DOHH2 (cell line): ENCODE measurements at regions not wholly inside any gene's neighbourhood (a gene's known extent, or its start where the extent isn't known, plus 50 kb on each side); places are given as distances from the start of the nearest gene placed in this dataset.

Experiments
- H3F3A ChIP-seq: fragments of 200-600 bp; sonication (generic), shearing (Covaris generic); 2 replicates; pipeline ENCODE4 v1.6.0; 2016; ENCODE audit warnings: antibody characterized with exemption, mild to moderate bottlenecking; ENCODE audit not compliant: control insufficient read depth, insufficient read depth
- H3K27ac ChIP-seq: fragments of 200-600 bp; sonication (generic); 2 replicates; pipeline ENCODE4 v1.5.1; 2014; ENCODE audit warnings: low read depth, mild to moderate bottlenecking, low read length, moderate library complexity
- H3K27me3 ChIP-seq: fragments of 200-600 bp; sonication (generic); 2 replicates; pipeline ENCODE4 v1.6.1; 2014; ENCODE audit warnings: mild to moderate bottlenecking, low read length, mixed read lengths; ENCODE audit not compliant: control insufficient read depth
- H3K36me3 ChIP-seq: fragments of 200-600 bp; sonication (generic); 2 replicates; pipeline ENCODE4 v1.6.1; 2014; ENCODE audit warnings: mild to moderate bottlenecking, low read length, moderate library complexity, mixed read lengths; ENCODE audit not compliant: control insufficient read depth
- H3K4me1 ChIP-seq: fragments of 200-600 bp; sonication (generic); 2 replicates; pipeline ENCODE4 v1.6.1; 2014; ENCODE audit warnings: mild to moderate bottlenecking, low read length, mixed read lengths; ENCODE audit not compliant: control insufficient read depth
- H3K4me2 ChIP-seq: fragments of 200-600 bp; sonication (generic); 2 replicates; pipeline ENCODE4 v1.6.0; 2014; ENCODE audit warnings: mild to moderate bottlenecking, low read length, moderate library complexity
- H3K4me3 ChIP-seq: fragments of 200-600 bp; sonication (generic); 2 replicates; pipeline ENCODE4 v1.5.1; 2014; ENCODE audit warnings: mild to moderate bottlenecking, low read length, mixed read lengths
- H3K79me2 ChIP-seq: fragments of 200-600 bp; sonication (generic); 2 replicates; pipeline ENCODE4 v1.6.1; 2014; ENCODE audit warnings: mild to moderate bottlenecking, low read length, mixed read lengths; ENCODE audit not compliant: control insufficient read depth
- H3K9me2 ChIP-seq: fragments of 200-600 bp; sonication (generic); replicated peaks from 2 replicates; pipeline ENCODE4 v1.6.1; 2014; ENCODE audit warnings: mild to moderate bottlenecking, low read length, mixed read lengths; ENCODE audit not compliant: control insufficient read depth
- H3K9me3 ChIP-seq: fragments of 200-600 bp; sonication (generic); 2 replicates; pipeline ENCODE4 v1.6.1; 2014; ENCODE audit warnings: antibody characterized with exemption, low read length, mixed read lengths; ENCODE audit not compliant: control insufficient read depth, insufficient read depth
- H4K20me1 ChIP-seq: fragments of 200-600 bp; sonication (generic); 2 replicates; pipeline ENCODE4 v1.6.0; 2014; ENCODE audit warnings: low read depth, mild to moderate bottlenecking, antibody characterized with exemption, low read length, moderate library complexity; ENCODE audit not compliant: control insufficient read depth, insufficient read depth
- EZH2phosphoT487 ChIP-seq: fragments of 200-600 bp; sonication (generic); IDR thresholded peaks from 2 replicates; pipeline ENCODE4 v1.6.1; 2017; ENCODE audit warnings: borderline replicate concordance, mild to moderate bottlenecking, antibody characterized with exemption, low read length, moderate library complexity, mixed read lengths
- TF ChIP-seq, protein P1 (sequence below): fragments of 200-600 bp; sonication (generic); IDR thresholded peaks from one replicate; pipeline ENCODE4 v1.5.1; 2014; ENCODE audit warnings: antibody characterized with exemption, mild to moderate bottlenecking, low read depth, low read length; ENCODE audit not compliant: poor library complexity, severe bottlenecking

DNA sequence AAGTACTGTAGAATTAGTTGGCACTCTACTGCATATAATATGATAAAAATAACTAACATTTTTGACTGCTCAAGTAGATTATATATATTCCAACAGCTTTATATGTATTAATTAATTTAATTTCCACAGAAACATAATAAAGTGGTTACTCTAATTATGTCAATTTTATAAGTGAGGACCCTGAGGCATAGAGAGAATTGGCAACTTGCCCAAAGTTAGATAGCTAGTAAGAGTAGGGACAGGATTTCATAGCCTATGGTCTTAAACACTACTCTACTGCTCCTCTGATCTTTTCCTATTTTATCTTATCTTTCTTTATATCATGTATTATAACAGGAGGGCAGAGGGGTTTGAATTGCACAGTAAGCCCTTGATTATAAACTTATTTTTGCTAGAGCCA is 418.7 kb upstream of the SGO1 start:
- H3K79me2 ChIP-seq: no peaks in the 10 kb centered on the region
- H4K20me1 ChIP-seq: no peaks in the 10 kb centered on the region
- H3F3A ChIP-seq: no peaks in the 10 kb centered on the region
- no peaks in the 10 kb centered on the region for H3K36me3 ChIP-seq
- no peaks in the 10 kb centered on the region for H3K4me1 ChIP-seq
- H3K9me3 ChIP-seq: no peaks in the 10 kb centered on the region
- no peak overlapping the region for H3K4me3 ChIP-seq
- TF ChIP-seq EZH2phosphoT487: no peak
- TF ChIP-seq, protein P1, sequence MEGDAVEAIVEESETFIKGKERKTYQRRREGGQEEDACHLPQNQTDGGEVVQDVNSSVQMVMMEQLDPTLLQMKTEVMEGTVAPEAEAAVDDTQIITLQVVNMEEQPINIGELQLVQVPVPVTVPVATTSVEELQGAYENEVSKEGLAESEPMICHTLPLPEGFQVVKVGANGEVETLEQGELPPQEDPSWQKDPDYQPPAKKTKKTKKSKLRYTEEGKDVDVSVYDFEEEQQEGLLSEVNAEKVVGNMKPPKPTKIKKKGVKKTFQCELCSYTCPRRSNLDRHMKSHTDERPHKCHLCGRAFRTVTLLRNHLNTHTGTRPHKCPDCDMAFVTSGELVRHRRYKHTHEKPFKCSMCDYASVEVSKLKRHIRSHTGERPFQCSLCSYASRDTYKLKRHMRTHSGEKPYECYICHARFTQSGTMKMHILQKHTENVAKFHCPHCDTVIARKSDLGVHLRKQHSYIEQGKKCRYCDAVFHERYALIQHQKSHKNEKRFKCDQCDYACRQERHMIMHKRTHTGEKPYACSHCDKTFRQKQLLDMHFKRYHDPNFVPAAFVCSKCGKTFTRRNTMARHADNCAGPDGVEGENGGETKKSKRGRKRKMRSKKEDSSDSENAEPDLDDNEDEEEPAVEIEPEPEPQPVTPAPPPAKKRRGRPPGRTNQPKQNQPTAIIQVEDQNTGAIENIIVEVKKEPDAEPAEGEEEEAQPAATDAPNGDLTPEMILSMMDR: no peak
- H3K27ac ChIP-seq: no peak overlapping the region
- no peak overlapping the region for H3K4me2 ChIP-seq
- no peaks in the 10 kb centered on the region for H3K9me2 ChIP-seq
- H3K27me3 ChIP-seq: no peaks in the 10 kb centered on the region

DNA sequence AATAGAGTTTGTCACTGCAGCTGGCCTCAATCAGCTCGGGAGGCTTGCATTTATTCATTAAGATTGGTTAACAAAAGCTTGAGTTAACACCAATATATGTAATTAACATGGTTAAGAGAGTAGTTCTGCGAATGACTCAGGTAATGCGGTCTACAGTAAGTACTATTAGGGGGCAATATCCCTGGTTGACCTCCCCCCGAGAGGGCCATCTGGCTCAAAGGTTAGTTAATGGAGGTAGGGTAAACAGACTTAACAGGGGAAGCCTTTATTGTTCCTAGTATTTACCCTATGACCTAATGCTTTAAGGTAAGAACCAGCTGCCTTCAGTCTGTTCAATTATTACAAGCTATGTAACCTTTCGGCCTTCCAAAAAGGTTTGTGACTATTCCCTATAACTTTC is 403.3 kb upstream of the SGO1 start:
- H3F3A ChIP-seq: no peaks in the 10 kb centered on the region
- TF ChIP-seq, protein P1: no peak
- no peak for TF ChIP-seq EZH2phosphoT487
- no peak overlapping the region for H3K27ac ChIP-seq
- no peaks in the 10 kb centered on the region for H3K27me3 ChIP-seq
- H3K4me2 ChIP-seq: no peak overlapping the region
- no peaks in the 10 kb centered on the region for H3K4me1 ChIP-seq
- no peaks in the 10 kb centered on the region for H4K20me1 ChIP-seq
- no peaks in the 10 kb centered on the region for H3K79me2 ChIP-seq
- H3K36me3 ChIP-seq: no peaks in the 10 kb centered on the region
- no peak overlapping the region for H3K4me3 ChIP-seq
- no peaks in the 10 kb centered on the region for H3K9me2 ChIP-seq
- no peaks in the 10 kb centered on the region for H3K9me3 ChIP-seq

DNA sequence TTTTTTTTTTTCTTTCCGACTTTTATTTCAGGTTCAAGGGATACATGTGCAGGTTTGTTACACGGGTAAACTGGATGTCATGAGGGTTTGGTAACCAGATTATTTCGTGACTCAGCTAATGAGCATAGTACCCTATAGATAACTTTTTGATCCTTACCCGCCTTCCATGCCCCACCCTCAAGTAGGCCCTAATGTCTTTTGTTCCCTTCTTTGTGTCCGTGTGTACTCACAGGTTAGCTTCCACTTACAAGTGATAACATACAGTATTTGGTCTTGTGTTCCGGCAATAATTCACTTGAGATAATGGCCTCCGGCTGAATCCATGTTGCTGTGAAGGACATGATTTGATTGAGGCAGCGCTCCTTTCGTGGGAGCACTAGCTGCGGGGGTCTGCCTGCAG is 402.8 kb upstream of the SGO1 start:
- TF ChIP-seq, protein P1: no peak
- no peak for TF ChIP-seq EZH2phosphoT487
- H3K36me3 ChIP-seq: no peaks in the 10 kb centered on the region
- H3K27ac ChIP-seq: no peak overlapping the region
- no peak overlapping the region for H3K4me2 ChIP-seq
- H3K9me3 ChIP-seq: no peaks in the 10 kb centered on the region
- no peaks in the 10 kb centered on the region for H3K27me3 ChIP-seq
- no peaks in the 10 kb centered on the region for H3K9me2 ChIP-seq
- H4K20me1 ChIP-seq: no peaks in the 10 kb centered on the region
- no peaks in the 10 kb centered on the region for H3K4me1 ChIP-seq
- no peaks in the 10 kb centered on the region for H3K79me2 ChIP-seq
- no peaks in the 10 kb centered on the region for H3F3A ChIP-seq
- no peak overlapping the region for H3K4me3 ChIP-seq

DNA sequence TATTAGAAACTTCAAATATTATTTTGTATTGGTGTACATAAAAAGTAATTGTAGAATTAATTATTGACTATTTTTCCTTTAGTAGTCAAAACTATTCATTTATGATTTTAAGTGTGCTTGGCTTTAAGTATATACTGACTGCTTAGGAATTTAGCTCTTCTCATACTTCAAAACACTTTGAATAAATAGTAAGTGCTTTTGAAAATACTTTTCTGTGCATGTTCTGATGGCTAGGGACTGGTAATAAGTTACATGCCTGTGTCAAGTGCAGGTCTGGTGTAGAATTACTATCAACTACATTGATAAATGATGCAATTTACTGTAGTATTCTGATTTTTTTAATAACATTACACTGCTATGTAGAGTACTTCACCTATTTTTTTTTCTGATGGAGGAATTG is 397.6 kb upstream of the SGO1 start:
- H3K27ac ChIP-seq: no peak overlapping the region
- H3K9me2 ChIP-seq: no peaks in the 10 kb centered on the region
- H3K4me1 ChIP-seq: no peaks in the 10 kb centered on the region
- no peaks in the 10 kb centered on the region for H3F3A ChIP-seq
- no peaks in the 10 kb centered on the region for H3K9me3 ChIP-seq
- no peaks in the 10 kb centered on the region for H3K27me3 ChIP-seq
- no peaks in the 10 kb centered on the region for H3K79me2 ChIP-seq
- TF ChIP-seq, protein P1: no peak
- no peak for TF ChIP-seq EZH2phosphoT487
- no peaks in the 10 kb centered on the region for H3K36me3 ChIP-seq
- no peak overlapping the region for H3K4me2 ChIP-seq
- H3K4me3 ChIP-seq: no peak overlapping the region
- no peaks in the 10 kb centered on the region for H4K20me1 ChIP-seq
